ENCODE measurements at regions not wholly inside any gene's neighbourhood (a gene's known extent, or its start where the extent isn't known, plus 50 kb on each side); places are given as distances from the start of the nearest gene placed in this dataset.

DNA sequence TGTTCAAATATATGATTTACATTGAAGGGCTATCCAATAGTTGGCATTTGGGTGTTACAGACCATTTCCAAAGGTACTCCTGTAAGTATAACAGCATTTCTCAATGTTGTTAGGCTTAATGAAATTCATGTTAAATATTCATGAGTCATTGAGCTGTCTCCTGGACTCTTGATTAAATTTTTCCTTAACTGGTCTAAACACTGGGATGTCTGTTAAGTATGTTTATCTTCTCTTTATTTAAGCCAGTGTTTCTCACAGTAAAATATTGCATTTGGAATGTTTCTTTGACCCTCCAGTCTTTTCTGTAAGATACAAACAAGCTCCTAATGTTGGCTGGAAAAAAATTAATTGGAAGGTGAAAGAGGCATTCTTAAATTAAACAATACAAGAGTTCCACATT, 402.5 kb upstream of the HTR2A start:
- DNase-seq (ENCODE audit: low spot score in 2 of 2) (no peak), ATAC-seq (replicated peaks; ENCODE audit: extremely low read depth, poor library complexity, severe bottlenecking) (no peak)
- peaks cover 2% of the 10 kb centered on the region for H3K36me3 Mint-ChIP-seq (ENCODE audit: insufficient read depth)
- no peak overlapping the region for H3K4me3 Mint-ChIP-seq
- H3K4me1 Mint-ChIP-seq: no peaks in the 10 kb centered on the region
- peaks cover 6% of the 10 kb centered on the region for H3K9me3 Mint-ChIP-seq
- no peak overlapping the region for H3K27ac Mint-ChIP-seq (ENCODE audit: low read depth)
- H3K27me3 Mint-ChIP-seq: no peaks in the 10 kb centered on the region

- no peak overlapping the region for H3K4me3 Mint-ChIP-seq
- H3K9me3 Mint-ChIP-seq: peaks cover 6% of the 10 kb centered on the region
- peaks cover 2% of the 10 kb centered on the region for H3K36me3 Mint-ChIP-seq (ENCODE audit: insufficient read depth)
- ATAC-seq (replicated peaks; ENCODE audit: extremely low read depth, poor library complexity, severe bottlenecking) (no peak), DNase-seq (ENCODE audit: low spot score in 2 of 2) (no peak)
- no peaks in the 10 kb centered on the region for H3K4me1 Mint-ChIP-seq
- H3K27me3 Mint-ChIP-seq: no peaks in the 10 kb centered on the region
- H3K27ac Mint-ChIP-seq (ENCODE audit: low read depth): no peak overlapping the region
Observed at GRCh38 chr13:47298506-47298905, 401.7 kb upstream of the HTR2A start.

- no peak overlapping the region for H3K27ac Mint-ChIP-seq (ENCODE audit: low read depth)
- ATAC-seq (replicated peaks; ENCODE audit: extremely low read depth, poor library complexity, severe bottlenecking) (no peak), DNase-seq (ENCODE audit: low spot score in 2 of 2) (no peak)
- peaks cover 6% of the 10 kb centered on the region for H3K9me3 Mint-ChIP-seq
- no peaks in the 10 kb centered on the region for H3K4me1 Mint-ChIP-seq
- no peak overlapping the region for H3K4me3 Mint-ChIP-seq
- no peaks in the 10 kb centered on the region for H3K27me3 Mint-ChIP-seq
- H3K36me3 Mint-ChIP-seq (ENCODE audit: insufficient read depth): peaks cover 2% of the 10 kb centered on the region
Observed at GRCh38 chr13:47294691-47295090, 397.8 kb upstream of the HTR2A start.

- Mint-ChIP-seq H3K27ac (ENCODE audit: low read depth) (no peak overlapping the region), H3K36me3 (ENCODE audit: insufficient read depth) (no peaks in the 10 kb centered on the region), H3K4me3 (no peak overlapping the region), H3K27me3 (no peaks in the 10 kb centered on the region), H3K4me1 (no peaks in the 10 kb centered on the region), H3K9me3 (no peaks in the 10 kb centered on the region)
- DNase-seq (ENCODE audit: low spot score in 2 of 2): no peak
- no peak for ATAC-seq (replicated peaks; ENCODE audit: extremely low read depth, poor library complexity, severe bottlenecking)
Observed at GRCh38 chr13:47291107-47291656, 394.3 kb upstream of the HTR2A start.

DNA sequence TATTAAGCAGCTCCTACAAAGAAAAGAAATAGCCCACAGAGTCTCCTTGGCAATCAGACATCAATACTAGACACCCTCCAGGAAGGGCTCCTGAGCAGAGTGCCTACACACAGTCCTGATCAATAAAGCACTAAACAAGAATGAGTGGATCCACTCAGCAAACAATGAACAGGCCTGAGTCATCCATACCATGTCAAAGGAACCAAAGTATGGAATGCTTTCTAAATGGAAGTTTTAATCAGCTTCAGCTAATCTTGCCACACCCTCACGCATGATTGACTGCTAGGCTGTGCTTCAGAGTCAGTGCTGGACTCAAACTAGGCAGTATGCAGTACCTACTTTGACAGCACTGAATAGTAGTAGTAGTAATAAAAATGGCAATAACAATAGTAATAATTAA, 392.7 kb upstream of the HTR2A start:
- DNase-seq (ENCODE audit: low spot score in 2 of 2): no peak
- H3K27ac Mint-ChIP-seq (ENCODE audit: low read depth): no peak overlapping the region
- no peak for ATAC-seq (replicated peaks; ENCODE audit: extremely low read depth, poor library complexity, severe bottlenecking)
- H3K27me3 Mint-ChIP-seq: no peaks in the 10 kb centered on the region
- no peak overlapping the region for H3K4me3 Mint-ChIP-seq
- no peaks in the 10 kb centered on the region for H3K36me3 Mint-ChIP-seq (ENCODE audit: insufficient read depth)
- H3K4me1 Mint-ChIP-seq: no peaks in the 10 kb centered on the region
- no peaks in the 10 kb centered on the region for H3K9me3 Mint-ChIP-seq

DNA sequence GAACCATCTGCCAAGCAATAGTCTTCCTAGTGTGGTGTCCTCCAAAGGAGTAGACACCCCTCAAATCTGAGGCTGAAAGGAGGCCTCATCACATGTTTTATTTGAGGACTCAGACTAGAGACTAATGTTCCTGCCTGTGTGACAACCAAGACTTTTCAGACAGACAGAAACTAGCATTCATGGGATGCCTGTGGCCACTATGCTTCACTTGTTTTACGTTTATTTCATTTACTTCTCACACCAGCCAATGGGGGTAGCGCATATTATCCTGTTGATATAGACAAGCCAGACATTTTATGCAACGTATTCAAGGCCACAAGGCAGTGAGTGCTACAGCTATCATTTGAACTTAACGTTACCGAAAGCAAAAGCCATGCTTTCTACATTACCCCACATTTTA, 391.7 kb upstream of the HTR2A start:
- ATAC-seq (replicated peaks; ENCODE audit: extremely low read depth, poor library complexity, severe bottlenecking) (no peak), DNase-seq (ENCODE audit: low spot score in 2 of 2) (no peak)
- no peaks in the 10 kb centered on the region for H3K4me1 Mint-ChIP-seq
- H3K36me3 Mint-ChIP-seq (ENCODE audit: insufficient read depth): no peaks in the 10 kb centered on the region
- no peak overlapping the region for H3K27ac Mint-ChIP-seq (ENCODE audit: low read depth)
- H3K4me3 Mint-ChIP-seq: no peak overlapping the region
- H3K27me3 Mint-ChIP-seq: no peaks in the 10 kb centered on the region
- H3K9me3 Mint-ChIP-seq: peaks cover 4% of the 10 kb centered on the region

GRCh38 chr13:47287291-47287751, 390.5 kb upstream of the HTR2A start:
- no peak for DNase-seq (ENCODE audit: low spot score in 2 of 2)
- ATAC-seq (replicated peaks; ENCODE audit: extremely low read depth, poor library complexity, severe bottlenecking): no peak
- no peaks in the 10 kb centered on the region for H3K27me3 Mint-ChIP-seq

GRCh38 chr13:47281991-47282390, 385.1 kb upstream of the HTR2A start:
- DNase-seq (ENCODE audit: low spot score in 2 of 2) (no peak), ATAC-seq (replicated peaks; ENCODE audit: extremely low read depth, poor library complexity, severe bottlenecking) (no peak)
- Mint-ChIP-seq H3K27me3 (no peaks in the 10 kb centered on the region), H3K4me1 (no peaks in the 10 kb centered on the region), H3K4me3 (no peak overlapping the region), H3K27ac (ENCODE audit: low read depth) (no peak overlapping the region), H3K9me3 (peaks cover 5% of the 10 kb centered on the region), H3K36me3 (ENCODE audit: insufficient read depth) (peaks cover 1% of the 10 kb centered on the region)

More at GRCh38 chr13:47287291-47287751, 390.5 kb upstream of the HTR2A start:
- Mint-ChIP-seq H3K9me3 (peaks cover 5% of the 10 kb centered on the region), H3K4me1 (no peaks in the 10 kb centered on the region), H3K27ac (ENCODE audit: low read depth) (no peak overlapping the region), H3K4me3 (no peak overlapping the region), H3K36me3 (ENCODE audit: insufficient read depth) (no peaks in the 10 kb centered on the region)

DNA sequence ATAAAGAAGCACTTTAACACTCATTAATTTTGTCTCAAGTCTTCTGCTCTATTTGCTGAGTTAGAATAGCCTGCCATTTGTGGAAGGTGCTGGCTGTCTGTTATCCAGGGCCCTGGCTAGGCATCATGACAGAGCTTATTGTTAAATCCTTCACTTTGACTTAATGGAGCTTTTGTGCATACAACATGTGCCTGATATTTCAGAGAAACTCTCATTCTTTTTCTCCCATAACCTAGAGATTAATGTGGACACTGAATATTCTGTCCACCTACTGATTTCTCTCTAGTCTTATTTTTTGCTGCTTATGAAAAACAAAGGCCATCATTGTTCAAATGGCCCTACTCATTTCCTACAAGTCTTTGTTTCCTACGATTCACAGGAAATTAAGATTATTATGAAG, 383.1 kb upstream of the HTR2A start:
- no peak for ATAC-seq (replicated peaks; ENCODE audit: extremely low read depth, poor library complexity, severe bottlenecking)
- no peaks in the 10 kb centered on the region for H3K27me3 Mint-ChIP-seq
- H3K36me3 Mint-ChIP-seq (ENCODE audit: insufficient read depth): peaks cover 1% of the 10 kb centered on the region

DNA sequence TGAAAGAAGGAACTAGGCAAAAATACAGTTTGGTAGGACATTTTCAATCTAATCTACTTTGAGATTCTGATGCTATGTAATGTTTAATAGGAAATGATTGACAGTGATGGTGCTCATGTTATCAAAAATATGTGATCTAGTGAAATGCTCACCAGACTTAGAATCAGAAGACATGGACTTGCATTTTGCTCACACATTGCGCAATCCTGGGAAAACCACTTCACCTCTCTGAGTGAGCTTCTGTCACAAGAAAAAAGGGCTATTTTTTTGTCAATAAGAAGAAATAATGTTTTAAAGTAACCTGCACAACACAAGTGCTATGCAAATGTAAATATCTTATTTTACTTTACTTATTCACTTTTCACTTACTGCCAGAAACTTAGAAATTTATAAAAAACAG, 380.9 kb upstream of the HTR2A start:
- ATAC-seq (replicated peaks; ENCODE audit: extremely low read depth, poor library complexity, severe bottlenecking) (no peak), DNase-seq (ENCODE audit: low spot score in 2 of 2) (no peak)
- H3K27ac Mint-ChIP-seq (ENCODE audit: low read depth): no peak overlapping the region
- H3K4me1 Mint-ChIP-seq: no peaks in the 10 kb centered on the region
- H3K27me3 Mint-ChIP-seq: no peaks in the 10 kb centered on the region
- no peak overlapping the region for H3K4me3 Mint-ChIP-seq
- H3K36me3 Mint-ChIP-seq (ENCODE audit: insufficient read depth): peaks cover 1% of the 10 kb centered on the region
- peaks cover 11% of the 10 kb centered on the region for H3K9me3 Mint-ChIP-seq

More for the DNA sequence above, 383.1 kb upstream of the HTR2A start:
- no peak for DNase-seq (ENCODE audit: low spot score in 2 of 2)
- H3K4me1 Mint-ChIP-seq: no peaks in the 10 kb centered on the region
- no peak overlapping the region for H3K4me3 Mint-ChIP-seq
- H3K27ac Mint-ChIP-seq (ENCODE audit: low read depth): no peak overlapping the region
- H3K9me3 Mint-ChIP-seq: peaks cover 11% of the 10 kb centered on the region

DNA sequence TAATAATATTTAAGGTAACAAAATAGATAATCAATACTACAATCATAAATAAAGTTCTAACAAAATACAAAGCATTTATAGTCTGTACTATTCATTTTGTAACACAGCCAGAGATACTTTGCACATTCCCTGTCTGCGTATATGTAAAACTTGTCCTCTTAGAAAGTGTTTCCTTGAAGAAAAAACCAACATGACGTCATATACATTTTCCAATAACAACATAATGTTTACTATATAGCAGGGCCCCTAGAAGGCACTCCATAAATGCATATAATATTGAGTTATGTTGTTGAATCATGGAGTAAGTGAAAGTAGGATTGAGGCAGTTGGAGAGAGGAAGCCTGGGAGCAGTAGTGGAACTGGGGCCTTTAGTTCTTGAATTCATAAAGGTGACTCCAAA, 371.4 kb upstream of the HTR2A start:
- H3K27ac Mint-ChIP-seq (ENCODE audit: low read depth): no peak overlapping the region
- no peak for DNase-seq (ENCODE audit: low spot score in 2 of 2)
- no peaks in the 10 kb centered on the region for H3K4me1 Mint-ChIP-seq
- no peaks in the 10 kb centered on the region for H3K36me3 Mint-ChIP-seq (ENCODE audit: insufficient read depth)
- peaks cover 7% of the 10 kb centered on the region for H3K9me3 Mint-ChIP-seq
- no peak for ATAC-seq (replicated peaks; ENCODE audit: extremely low read depth, poor library complexity, severe bottlenecking)
- no peak overlapping the region for H3K4me3 Mint-ChIP-seq
- no peaks in the 10 kb centered on the region for H3K27me3 Mint-ChIP-seq

GRCh38 chr13:47258384-47258783, 361.5 kb upstream of the HTR2A start:
- H3K4me1 Mint-ChIP-seq: no peaks in the 10 kb centered on the region
- H3K27ac Mint-ChIP-seq (ENCODE audit: low read depth): no peak overlapping the region
- H3K36me3 Mint-ChIP-seq (ENCODE audit: insufficient read depth): no peaks in the 10 kb centered on the region
- ATAC-seq (replicated peaks; ENCODE audit: extremely low read depth, poor library complexity, severe bottlenecking) (no peak), DNase-seq (ENCODE audit: low spot score in 2 of 2) (no peak)
- no peak overlapping the region for H3K4me3 Mint-ChIP-seq
- H3K27me3 Mint-ChIP-seq: no peaks in the 10 kb centered on the region
- H3K9me3 Mint-ChIP-seq: peaks cover 6% of the 10 kb centered on the region

DNA sequence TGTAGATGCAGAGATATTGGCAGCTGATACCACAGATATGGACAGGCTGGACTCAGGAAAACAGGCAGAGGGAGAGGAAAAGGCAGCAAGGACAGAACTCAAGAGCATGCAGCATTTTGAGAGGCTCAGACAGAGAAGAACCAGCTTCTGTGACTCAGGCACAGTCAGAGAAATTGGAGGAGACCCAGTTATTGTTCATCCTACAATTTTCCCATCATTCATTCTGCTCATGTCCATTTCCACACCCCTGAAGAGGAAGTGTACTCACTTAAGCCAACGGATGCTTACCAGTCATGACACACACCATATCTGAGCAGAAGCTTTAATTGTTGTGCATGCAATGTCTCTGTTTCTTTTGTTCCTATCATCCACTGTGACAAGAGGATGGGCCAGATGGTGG, 359.8 kb upstream of the HTR2A start:
- Mint-ChIP-seq H3K9me3 (peaks cover 5% of the 10 kb centered on the region), H3K27ac (ENCODE audit: low read depth) (no peak overlapping the region), H3K27me3 (no peaks in the 10 kb centered on the region), H3K4me1 (no peaks in the 10 kb centered on the region), H3K4me3 (no peak overlapping the region), H3K36me3 (ENCODE audit: insufficient read depth) (no peaks in the 10 kb centered on the region)
- ATAC-seq (replicated peaks; ENCODE audit: extremely low read depth, poor library complexity, severe bottlenecking) (no peak), DNase-seq (ENCODE audit: low spot score in 2 of 2) (no peak)

- Mint-ChIP-seq H3K9me3 (peaks cover 5% of the 10 kb centered on the region), H3K4me1 (no peaks in the 10 kb centered on the region), H3K36me3 (ENCODE audit: insufficient read depth) (no peaks in the 10 kb centered on the region), H3K27ac (ENCODE audit: low read depth) (no peak overlapping the region), H3K27me3 (no peaks in the 10 kb centered on the region), H3K4me3 (no peak overlapping the region)
- ATAC-seq (replicated peaks; ENCODE audit: extremely low read depth, poor library complexity, severe bottlenecking): no peak
- no peak for DNase-seq (ENCODE audit: low spot score in 2 of 2)
Observed at GRCh38 chr13:47252627-47253026, 355.8 kb upstream of the HTR2A start.

All from central memory CD8-positive, alpha-beta T cell (primary cell).